OCI-M1 (cell line): ENCODE measurements at regions not wholly inside any gene's neighbourhood (a gene's known extent, or its start where the extent isn't known, plus 50 kb on each side); places are given as distances from the start of the nearest gene placed in this dataset.

Experiments
- DNase-seq: peaks from one replicate; lab custom pipeline; 2025; lab: John Stamatoyannopoulos, UW

DNA sequence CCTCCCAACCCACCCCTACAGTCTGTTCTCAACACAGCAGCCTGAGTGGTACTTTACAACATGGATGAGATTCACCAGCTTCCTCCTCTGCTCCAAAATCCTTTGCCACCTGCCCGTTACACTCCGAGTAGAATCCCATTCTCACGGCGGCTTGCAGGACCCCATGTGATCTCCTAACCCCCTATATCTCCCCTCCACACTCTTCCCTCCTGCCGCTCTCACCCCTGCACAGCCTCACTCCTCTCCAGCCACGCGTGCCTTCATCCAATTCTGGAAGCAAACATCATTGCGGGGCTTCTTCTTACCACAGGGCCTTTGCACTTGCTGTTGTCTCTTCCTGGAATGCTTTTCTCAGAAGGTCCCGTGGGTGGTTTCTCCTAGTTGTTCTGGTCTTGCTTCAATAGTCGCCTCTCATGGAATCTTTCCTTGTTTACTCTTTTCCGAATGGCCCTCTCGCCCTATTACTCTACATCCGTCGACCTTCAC, 472.3 kb downstream of the CDH26 start:
- no peak for DNase-seq

DNA sequence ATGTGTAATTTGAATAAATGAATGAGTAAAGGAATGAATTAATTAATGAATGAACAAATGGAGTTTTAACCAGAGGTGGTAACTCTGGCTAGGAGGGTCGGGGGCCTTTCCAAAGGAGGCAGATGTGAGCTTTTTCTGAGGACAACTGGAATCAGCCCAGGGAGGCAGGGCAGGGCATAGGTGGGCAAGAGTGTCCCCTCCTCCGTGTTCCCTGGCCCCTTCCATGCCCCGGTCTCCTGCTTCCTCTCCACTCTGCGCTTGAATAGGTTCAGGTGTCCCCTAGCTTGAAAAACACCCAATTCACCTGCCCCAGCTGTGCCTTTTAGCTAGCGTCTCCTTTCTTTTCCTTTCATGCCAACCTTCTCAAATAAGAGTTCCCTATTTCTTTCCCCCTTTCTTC, 473.1 kb downstream of the CDH26 start:
- DNase-seq = no peak

DNA sequence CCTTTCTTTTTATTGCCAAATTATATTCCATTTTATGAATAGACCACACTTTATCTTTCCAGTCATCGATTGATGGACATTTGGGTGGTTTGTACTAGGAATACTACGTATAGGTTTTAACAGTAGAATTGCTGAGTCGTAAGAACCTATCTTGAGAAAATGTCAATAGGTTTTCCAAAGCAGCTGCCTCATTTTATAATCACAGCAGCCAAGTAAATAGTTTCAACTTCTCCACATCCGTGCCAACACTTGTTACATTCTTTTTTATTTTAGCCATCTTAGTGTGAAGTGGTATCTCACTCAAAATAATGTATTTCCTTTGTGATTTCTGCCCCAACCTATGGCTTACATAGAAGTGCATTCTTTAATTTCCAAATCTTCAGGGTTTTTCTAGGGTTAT, 479.2 kb downstream of the CDH26 start:
- no peak for DNase-seq

DNA sequence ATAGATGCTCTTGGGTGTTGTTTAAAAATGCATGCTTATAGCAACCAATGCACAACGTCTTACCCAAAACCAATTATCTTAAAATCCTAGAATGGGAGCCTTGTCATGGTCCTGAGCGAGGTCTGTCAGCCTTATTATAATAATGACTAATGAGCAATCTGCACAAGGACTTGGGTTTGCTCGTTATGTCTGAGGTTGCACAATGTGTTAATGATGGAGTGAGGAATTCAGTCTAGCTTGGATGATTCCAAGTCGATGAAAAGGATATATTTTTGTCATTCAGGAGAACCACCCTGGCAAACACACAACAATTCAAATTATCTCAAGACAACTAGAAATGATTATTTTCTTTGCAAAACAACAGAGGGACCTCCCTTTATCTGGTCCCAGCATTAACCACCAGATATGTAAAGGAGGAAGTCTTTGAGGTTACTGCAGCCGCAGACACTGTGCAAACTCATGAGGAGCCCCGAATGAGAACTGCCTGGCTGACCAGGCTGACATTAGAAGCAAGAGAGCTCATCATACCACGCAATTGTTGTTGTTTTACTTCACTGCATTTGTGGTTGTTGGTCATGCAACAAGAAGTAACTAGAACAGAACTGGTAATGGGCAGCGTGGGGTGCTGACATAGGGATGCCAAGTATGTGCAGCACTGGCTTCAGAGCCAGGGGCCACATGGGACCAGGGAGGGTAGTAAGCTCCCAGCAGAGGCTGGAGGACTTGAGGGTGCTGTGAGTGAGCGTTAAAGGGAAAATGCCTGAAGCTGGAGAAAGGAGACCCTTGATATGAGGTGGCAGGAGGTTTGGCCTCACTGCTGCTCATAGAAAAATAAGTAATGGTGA, 488.3 kb downstream of the CDH26 start:
- DNase-seq = peak; percentile 64

DNA sequence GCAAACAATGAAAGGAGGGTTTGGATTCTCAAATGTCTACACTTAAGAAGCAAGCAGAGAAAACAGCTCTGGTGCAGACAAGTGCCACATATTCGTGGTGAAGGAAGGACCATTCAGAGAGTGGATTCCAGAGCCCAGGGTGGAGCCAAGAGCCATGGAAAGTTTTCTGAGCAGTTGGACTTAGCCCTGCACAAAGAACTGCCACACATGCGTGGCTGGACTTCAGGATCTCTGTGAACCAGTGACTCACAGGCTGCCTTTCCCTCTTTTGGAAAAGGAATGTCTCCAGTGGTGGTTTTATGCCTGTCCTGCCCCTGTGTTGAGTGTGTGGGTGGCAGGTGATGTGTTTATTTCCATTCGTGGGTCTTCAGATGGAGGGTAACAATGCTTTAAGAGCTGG, 489.5 kb downstream of the CDH26 start:
- DNase-seq = no peak

DNA sequence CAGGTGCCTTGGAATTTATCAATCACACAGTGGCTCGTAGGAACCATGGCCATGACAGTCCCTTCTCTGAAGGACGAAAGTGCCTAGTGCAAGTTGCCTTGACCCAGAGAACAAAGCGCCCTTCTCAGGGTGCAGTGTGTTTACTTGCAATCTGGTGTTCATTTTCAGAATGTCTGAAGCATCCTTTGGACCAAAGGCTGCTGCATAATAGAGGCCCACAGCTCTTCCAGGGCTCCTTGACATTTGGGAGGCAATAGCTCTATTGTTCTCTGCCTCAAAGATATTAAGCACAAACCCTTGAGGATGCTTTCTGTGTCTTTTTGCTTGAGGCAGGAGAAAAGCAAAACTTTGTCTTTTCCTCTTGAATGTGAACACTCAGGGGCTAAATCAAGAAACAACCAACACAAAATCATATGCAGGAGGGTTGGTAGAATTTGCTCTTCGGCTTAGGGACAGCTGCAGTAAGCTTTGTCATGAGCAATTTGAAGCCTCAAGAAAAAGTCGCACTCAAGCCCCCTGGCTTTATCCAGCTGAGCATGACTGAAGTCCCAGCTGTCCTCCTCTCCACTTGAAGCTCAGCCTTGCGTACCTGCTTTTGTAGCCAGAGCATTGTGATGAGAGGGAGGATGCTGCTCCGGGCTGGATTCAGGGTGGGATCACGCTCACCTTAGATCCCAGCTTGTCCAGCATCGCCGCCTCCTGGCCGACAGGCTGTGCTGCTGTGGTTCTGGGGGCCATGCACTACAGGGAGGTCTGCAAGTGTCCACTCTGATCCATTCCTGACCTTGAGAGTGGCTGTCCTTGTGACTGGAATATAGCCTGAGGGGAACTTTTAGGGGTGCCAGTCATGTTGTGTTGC, 495.4 kb downstream of the CDH26 start:
- DNase-seq = no peak

DNA sequence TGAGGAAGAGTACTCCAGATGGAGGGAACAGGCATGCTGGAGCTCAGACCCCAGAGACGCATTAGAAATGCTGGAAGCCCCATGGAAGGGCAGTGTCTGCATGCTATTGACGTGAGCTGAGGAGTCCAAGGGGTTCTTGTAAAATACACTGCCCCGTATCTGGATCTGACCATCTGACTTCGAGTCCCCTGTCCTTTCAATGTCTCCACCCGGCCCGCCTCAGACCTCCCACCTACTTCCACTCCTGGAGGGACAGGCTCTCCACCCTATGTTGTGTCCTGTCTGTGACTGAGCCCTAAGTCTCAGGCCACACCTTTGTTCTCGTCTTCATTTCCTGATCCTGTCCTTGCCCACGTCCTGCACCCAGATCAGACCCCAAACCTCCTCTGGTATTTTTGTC, 496.3 kb downstream of the CDH26 start:
- DNase-seq = no peak

DNA sequence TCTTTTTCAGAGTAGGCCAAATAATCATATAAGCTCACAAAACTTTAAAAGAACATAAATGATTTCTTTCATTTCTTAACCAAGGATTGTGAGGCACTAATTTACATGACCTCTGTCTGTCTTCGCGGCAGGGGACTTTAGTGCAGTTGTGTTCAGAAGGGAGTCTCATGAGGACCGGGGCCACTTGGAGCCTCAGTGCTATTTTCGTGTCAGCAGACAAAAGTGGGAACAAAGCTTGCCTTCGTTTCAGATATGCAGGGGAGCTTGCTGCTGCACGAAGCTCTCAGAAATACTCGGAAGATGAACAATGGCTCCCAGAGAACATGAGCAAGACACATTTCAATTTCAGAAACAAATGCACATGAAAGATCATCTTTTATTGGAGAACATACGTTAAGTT, 497.0 kb downstream of the CDH26 start:
- no peak for DNase-seq

DNA sequence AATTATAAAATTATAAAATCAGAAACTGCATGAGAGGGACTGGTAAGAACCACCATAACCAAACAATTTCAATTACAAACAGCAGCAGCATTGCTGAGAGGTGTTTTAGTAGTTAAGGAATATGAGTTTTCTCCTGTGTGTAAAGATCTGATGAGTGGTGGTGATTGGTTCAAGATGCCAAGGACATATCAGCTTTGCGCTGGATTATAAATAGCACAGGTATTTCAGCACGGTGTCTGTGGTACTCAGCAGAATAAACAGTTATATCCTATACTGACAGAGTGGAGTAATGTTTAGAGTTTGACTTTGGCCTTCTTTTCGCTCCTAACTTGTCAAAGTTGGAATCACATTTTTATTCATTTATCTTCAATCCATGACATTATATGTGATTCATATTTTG, 501.0 kb downstream of the CDH26 start:
- DNase-seq = no peak

DNA sequence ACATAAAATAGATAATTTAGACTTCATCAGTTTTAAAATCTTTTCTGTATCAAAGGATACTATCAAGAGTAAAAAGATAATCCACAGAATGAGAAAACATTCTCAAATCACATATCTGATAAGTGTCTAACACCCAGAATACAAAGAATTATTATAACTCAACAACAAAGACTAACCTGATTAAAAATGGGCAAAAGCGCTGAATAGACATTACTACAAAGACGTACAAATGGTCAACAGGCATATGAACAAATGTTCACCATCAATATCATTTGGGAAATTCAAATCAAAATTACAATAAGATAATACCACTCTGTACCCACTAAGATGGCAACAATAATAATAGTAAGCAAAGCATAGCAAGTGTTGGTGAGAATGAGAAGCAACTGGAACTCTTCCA, 503.8 kb downstream of the CDH26 start:
- DNase-seq = no peak

DNA sequence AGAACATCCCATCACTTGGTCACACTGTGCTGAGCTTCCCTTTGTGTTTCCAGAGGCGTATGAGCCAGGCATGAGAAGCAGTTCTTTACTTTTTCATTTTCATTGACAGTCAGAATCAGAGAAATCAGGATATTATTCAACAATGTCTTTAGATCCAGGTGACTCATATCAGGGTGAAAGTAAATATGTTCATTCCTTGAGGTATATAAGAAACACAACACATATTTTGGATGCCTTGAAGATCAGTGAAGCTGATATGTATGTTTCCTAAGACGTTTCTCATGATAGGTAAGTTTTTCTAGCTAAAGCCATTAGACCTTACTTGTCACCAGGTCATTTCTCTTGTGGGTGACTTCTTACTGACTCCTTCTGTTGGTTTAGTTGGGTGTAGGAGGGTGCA, 505.6 kb downstream of the CDH26 start:
- no peak for DNase-seq

DNA sequence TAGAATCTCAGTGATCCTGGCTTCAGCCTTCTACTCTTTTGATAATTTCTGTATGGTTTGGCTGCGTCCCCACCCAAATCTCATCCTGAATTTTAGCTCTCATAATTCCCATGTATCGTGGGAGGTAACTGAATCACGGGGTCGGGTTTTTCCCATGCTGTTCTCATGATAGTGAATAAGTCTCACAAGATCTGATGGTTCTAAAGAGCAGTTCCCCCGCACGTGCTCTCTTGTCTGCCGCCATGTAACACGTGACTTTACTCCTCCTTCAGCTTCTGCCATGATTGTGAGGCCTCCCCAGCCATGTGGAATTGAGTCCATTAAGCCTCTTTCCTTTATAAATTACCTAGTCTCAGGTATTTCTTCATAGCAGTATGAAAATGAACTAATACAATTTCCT, 507.2 kb downstream of the CDH26 start:
- DNase-seq = no peak

DNA sequence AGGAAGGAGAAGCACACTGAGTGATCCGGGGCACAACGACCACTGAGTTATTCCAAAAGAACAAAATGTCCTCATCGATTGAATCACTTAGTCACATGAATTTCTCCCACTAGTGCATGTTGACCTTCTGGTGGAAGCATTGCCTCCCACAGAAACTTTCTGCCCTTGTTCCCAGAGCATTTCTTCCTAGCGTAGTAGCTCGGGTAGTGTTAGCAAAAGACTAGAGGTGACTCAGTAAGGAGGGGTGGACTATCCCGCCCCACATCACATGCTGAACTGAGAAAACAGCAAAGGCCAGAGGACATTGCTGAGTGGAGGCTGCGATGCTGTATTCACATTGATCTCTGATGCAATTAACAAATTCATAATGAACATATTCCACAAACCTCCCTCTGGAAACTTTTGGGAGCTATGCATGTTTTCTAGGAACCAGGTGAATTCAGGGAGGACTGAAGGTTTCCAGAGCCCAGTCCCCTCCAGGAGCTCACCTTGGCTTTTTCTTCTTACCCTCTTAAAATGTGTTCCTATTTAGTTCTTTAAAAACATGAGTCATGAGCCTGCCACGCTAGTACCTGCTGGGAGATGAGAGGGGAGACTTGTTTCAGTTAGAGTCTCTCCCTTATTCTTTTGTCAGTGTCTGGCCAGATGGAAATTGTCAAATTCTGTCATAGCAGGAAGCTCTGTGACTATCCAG, 507.9 kb downstream of the CDH26 start:
- DNase-seq = no peak

DNA sequence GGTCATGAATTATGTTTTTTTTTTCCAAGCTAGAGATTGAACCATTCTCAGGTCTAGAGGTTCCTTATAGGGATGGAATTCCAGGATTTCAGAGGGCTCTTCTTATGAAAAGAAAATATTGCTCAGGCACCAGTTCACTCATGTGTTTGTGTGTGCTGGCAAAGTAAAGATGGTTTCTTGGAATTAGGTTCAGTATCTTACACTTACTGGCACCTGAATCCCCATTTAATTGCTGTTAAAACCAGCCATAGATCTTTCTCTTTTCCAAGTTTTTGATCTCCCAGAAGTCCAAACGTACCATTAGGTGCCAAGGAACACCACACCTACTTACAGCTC, 508.4 kb downstream of the CDH26 start:
- DNase-seq = no peak

DNA sequence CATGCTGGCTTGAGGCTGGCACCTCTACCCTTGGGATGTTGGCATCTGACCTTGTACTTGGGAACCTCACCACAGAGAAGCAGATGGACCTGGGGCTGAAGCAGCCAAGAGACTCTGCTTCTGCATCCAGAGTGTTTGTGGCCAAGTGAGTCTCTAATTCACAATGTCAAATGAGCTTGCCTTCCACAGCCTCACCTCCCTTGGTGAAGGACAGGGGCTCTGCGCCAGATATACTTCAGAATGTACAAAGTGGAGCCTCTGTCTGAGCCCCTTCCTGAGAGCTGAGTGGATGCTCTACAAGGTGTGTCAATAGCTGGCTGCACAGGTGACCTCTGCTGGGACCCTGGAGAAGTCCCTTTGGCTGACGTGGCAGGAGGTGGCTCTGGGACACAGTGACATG, 508.9 kb downstream of the CDH26 start:
- DNase-seq = no peak

DNA sequence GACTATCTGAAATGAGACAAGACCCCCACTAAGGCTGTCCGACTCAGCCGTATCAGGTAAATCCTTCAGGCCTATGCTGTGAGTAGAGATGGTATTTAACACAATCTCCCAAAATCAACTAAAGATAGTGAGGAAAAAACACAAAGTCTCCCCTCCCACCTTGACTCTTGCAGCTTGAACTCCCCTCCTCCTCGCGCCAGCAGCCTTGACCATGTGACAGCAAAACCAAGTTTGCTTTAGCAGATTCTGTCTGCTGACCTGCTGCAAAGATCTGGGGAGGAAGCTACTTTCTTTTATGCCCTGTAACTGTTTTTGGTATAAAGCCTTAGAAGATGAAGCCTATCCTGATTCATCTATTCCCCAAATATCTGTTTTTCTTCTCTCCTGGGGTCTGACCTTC, 509.5 kb downstream of the CDH26 start:
- DNase-seq = no peak

DNA sequence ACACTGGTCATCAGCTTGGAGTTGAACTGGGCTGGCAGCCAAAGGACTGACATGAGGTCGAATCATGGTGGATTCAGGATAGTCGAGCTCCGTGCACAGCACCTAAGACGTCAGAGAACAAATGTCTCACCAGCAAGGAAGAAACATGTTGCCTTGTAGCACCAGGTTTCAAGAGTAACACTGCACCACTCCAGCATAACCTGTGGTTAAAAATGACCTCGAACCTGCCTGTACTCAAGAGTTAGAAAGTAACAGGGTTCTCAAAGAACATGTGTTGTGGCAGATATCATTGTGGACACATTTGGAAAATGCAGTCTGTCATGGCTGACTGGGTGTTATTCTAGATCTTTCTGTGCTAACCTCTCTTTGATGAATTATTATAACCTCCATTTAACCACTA, 511.6 kb downstream of the CDH26 start:
- no peak for DNase-seq

DNA sequence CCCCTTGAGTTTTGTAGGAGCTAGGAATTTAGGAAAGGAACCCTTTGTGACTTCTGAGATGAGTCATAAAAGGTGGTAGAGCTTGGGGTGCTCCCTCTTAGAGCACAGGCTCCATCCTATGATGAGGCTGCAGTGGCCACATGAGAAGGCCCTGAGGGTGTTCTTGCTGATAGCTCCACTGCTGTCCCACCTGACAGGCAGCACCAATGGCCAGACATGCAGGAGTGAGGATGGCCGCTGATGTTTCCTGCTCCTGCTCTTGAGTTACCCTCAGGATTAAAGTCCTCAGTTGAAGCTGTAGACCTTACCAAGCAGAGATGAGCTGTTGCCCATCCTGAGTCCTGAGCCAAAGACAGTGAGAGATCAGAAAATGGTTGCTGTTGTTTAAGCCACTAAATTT, 512.1 kb downstream of the CDH26 start:
- DNase-seq = no peak

DNA sequence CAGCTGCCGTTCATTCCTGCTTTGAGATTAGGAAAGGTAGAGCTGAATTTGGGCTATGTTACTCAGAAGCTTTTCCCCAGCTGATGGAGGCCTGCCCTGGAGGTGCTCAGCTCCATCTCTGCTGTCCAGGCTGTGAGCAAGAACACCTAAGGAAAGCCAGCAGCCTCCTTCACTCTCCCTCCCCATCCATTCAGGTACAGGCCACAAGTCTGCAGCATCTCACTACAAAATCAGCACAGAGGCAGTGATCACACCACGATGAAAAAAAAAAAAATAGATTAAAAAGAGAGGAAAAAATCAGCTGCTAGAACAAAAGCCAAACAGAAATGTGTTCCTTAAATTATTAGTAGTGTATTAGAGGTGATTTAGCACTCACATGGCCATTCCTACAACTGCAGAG, 515.0 kb downstream of the CDH26 start:
- DNase-seq = no peak

DNA sequence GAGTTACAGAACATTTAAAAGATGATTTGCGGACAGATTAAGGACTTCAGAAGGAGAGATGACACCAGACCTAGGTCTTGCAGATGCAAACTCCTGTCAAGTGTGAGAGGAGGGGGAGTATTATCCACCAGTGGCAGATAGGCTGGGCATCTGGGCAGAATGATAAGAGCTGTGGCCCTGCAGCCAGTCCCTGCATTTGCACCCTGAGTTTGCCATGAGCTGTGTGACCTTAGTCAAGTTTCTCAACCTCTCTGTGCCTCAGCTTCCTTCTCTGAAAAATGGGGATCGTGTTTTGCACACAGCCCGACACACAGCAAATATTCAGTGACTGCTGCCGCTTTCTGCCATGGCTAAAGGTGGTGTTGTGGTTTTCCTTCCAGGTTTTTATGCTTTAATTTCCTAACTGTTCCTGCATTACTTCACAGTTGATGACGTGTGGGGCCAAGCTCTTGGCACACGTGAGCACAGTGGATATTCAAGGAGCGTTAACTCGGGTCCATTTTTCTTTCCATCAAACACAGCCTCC, 516.2 kb downstream of the CDH26 start:
- DNase-seq = no peak

DNA sequence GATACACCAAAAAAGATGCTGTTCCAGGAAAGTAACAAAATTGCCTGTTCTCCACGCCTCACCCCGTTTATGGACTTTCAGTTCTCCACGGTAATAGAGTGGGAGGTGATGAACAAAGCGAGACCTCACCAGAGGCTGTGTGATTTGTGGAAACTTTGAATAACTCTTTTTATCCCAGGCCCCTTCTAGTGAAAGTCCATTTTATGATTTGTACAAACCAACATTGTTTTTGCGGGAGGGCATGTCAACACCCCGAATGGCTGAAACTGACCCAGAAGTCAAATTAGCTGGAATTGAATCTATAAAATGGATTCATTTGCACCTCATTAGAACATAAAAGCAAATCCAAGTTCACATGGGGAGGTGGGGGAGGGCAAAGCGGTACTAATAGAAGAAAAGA, 517.8 kb downstream of the CDH26 start:
- DNase-seq = no peak

DNA sequence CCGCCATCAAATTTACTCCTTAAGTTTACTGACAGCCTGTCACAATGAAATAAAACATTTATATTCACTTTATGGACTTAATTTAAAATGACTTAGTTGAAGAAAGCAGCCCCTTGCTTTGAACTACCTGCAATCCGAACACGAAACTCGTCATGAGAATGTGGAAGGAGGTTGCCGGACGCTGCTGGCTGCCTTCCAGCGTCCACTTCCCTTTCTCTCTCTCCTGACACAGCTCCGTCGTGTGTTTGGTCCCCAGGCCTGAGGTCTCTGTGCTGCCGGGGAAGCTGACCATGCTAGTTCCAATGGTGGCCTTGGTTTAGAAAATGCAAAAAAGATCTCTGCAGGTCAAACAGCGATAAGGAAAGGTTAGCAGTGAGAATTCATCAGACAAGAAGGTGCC, 519.7 kb downstream of the CDH26 start:
- peak; percentile 41 for DNase-seq

DNA sequence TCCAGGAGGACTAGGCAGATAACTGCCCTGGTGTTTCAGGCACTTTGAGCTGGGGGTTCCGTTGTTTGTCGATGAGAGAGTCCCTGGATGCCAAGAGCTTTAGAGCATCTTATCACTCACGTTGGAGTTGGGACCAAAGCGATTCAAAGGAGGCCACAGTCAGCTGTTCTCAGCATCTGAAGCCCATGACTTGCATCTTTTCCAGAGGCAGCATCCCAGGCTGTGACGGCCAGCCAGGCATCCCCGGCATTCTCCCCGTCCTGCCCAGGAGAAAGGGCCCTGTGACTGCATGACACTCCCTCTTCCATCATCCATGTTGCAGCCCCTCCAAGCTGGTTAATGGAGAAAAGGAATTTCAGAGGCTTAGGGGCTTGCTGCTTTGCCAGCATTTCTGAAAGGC, 520.3 kb downstream of the CDH26 start:
- no peak for DNase-seq
